GM20000 (cell line): ENCODE measurements at regions not wholly inside any gene's neighbourhood (a gene's known extent, or its start where the extent isn't known, plus 50 kb on each side); places are given as distances from the start of the nearest gene placed in this dataset.

Experiments
- DNase-seq: peaks from one replicate; pipeline ENCODE4 v3.0.0; 2012; ENCODE audit warnings: low spot score
- CTCF ChIP-seq: IDR thresholded peaks from 2 replicates; pipeline ENCODE4 v1.5.1; 2012; ENCODE audit warnings: mild to moderate bottlenecking, control low read depth; ENCODE audit errors: extremely low read depth, missing control alignments

- TF ChIP-seq CTCF, result no peak
- no peak for DNase-seq
Measured at GRCh38 chr12:25740617-25741016, 187.5 kb upstream of the LMNTD1 start.

- no peak for DNase-seq
- no peak for TF ChIP-seq CTCF
Measured at GRCh38 chr12:25741917-25742316, 188.8 kb upstream of the LMNTD1 start.

- DNase-seq, result no peak
- TF ChIP-seq CTCF, result no peak
Measured at GRCh38 chr12:25743679-25744215, 190.7 kb upstream of the LMNTD1 start.

- no peak for TF ChIP-seq CTCF
- DNase-seq, result no peak
Measured at GRCh38 chr12:25744313-25744712, 191.2 kb upstream of the LMNTD1 start.

- DNase-seq, result no peak
- TF ChIP-seq CTCF, result no peak
Measured at GRCh38 chr12:25745281-25745680, 192.2 kb upstream of the LMNTD1 start.

GRCh38 chr12:25746131-25746530 lies 193.0 kb upstream of the LMNTD1 start:
- TF ChIP-seq CTCF, result no peak
- DNase-seq, result no peak

GRCh38 chr12:25752710-25753309 lies 199.7 kb upstream of the LMNTD1 start:
- no peak for DNase-seq
- no peak for TF ChIP-seq CTCF
